Mesothelial cell of epicardium (in vitro differentiated cells): ENCODE measurements at regions not wholly inside any gene's neighbourhood (a gene's known extent, or its start where the extent isn't known, plus 50 kb on each side); places are given as distances from the start of the nearest gene placed in this dataset.
"Not testable (repeated sequence)": the region's sequence is repeated elsewhere in the genome, so short reads cannot be mapped to it uniquely, and the experiment has no call there.

ENCODE experiments used
- DNase-seq, 2 experiments: peaks; one replicate each; pipeline ENCODE4 v3.0.0; 2021; ENCODE audit warnings: low spot score in 2 of 2; ENCODE audit not compliant: unreplicated experiment in 2 of 2
- H3K27ac Mint-ChIP-seq: 2 replicates; pipeline ENCODE4 v1.8.0; 2021; ENCODE audit warnings: mixed read lengths
- H3K27me3 Mint-ChIP-seq: 2 replicates; pipeline ENCODE4 v1.8.0; 2021; ENCODE audit warnings: low read depth, mixed read lengths
- H3K36me3 Mint-ChIP-seq: 2 replicates; pipeline ENCODE4 v1.8.0; 2021; ENCODE audit warnings: mixed read lengths
- H3K4me1 Mint-ChIP-seq: 2 replicates; pipeline ENCODE4 v1.8.0; 2021; ENCODE audit warnings: mixed read lengths
- H3K4me3 Mint-ChIP-seq: 2 replicates; pipeline ENCODE4 v1.8.0; 2021; ENCODE audit warnings: mild to moderate bottlenecking, moderate library complexity, mixed read lengths
- H3K9me3 Mint-ChIP-seq: 2 replicates; pipeline ENCODE4 v1.8.0; 2021; ENCODE audit warnings: mixed read lengths
- TF ChIP-seq, protein P1 (sequence below): fragments of 200-600 bp; sonication (generic); IDR thresholded peaks from one replicate; pipeline ENCODE4 v1.5.0; 2021; ENCODE audit warnings: antibody characterized with exemption; ENCODE audit not compliant: unreplicated experiment

DNA sequence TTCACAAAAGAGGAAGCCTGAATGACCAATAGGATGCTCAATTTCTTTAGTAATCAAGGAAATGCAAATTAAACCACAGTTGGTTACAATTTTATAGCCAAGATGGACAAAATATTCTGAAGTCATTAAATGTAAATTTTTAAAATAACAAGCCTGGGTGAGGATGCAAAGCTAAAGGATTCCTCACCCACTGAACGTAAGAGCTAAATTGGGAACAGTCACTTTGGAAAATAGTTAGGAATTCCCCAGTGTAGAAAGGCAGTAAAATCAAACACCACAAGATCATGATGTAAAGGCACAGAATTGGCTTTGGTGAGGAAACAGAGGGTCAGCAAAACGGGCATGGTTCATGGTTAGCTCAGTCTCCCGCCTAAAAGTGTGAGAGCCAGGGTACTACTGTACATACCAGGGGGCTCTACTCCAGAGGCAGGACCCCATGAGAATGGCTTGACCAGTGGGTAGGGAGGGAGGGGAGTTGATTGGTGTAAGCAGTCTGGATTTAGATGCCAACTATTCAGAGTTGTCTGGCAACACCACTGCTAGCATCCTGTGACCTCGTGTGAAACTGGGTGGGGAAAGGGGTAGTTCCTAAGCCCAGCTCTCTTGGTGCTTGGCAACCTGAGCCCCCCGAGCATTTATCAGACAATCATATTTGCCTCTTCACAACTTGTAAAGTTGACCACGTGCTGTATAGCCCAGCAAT is 213.4 kb upstream of the EGLN3 start:
- H3K9me3 Mint-ChIP-seq: no peaks in the 10 kb centered on the region
- H3K36me3 Mint-ChIP-seq: no peaks in the 10 kb centered on the region
- H3K27ac Mint-ChIP-seq: no peak overlapping the region
- H3K27me3 Mint-ChIP-seq: peaks cover 19% of the 10 kb centered on the region
- no peak for DNase-seq
- TF ChIP-seq, protein P1, sequence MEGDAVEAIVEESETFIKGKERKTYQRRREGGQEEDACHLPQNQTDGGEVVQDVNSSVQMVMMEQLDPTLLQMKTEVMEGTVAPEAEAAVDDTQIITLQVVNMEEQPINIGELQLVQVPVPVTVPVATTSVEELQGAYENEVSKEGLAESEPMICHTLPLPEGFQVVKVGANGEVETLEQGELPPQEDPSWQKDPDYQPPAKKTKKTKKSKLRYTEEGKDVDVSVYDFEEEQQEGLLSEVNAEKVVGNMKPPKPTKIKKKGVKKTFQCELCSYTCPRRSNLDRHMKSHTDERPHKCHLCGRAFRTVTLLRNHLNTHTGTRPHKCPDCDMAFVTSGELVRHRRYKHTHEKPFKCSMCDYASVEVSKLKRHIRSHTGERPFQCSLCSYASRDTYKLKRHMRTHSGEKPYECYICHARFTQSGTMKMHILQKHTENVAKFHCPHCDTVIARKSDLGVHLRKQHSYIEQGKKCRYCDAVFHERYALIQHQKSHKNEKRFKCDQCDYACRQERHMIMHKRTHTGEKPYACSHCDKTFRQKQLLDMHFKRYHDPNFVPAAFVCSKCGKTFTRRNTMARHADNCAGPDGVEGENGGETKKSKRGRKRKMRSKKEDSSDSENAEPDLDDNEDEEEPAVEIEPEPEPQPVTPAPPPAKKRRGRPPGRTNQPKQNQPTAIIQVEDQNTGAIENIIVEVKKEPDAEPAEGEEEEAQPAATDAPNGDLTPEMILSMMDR: no peak
- H3K4me1 Mint-ChIP-seq: peaks cover 17% of the 10 kb centered on the region
- H3K4me3 Mint-ChIP-seq: no peak overlapping the region

DNA sequence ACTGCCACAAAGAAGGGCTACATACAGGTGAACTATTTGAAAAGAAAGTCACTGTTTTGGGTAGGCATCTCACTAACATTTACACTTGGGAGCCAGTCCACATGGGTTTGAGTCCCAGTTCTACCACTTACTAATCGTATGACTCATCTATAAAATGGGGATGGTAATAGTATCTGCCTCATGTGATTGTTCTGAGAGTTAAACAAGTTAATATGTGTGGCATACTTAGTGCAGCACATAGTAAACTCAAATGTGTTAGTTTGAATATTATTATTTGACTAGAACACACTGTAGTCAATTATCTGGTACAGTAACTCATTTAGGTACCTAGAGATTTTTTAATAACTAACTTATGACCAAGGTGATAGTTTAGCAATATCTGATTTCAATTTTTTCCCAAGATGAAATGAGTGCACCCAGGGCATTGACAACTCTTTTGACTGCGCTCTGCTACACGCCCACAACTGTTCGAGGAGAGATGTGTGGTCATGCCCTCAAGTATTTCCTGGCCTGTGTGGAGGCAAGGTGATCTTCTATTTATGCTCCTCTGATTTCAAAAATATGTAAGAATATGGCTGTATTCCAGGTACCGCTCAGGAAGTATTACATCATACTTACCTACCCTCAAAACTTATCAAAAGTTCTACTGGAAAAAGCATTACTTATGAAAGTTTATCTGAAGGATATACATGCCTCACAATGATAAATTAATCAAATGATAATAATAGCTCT is 210.6 kb upstream of the EGLN3 start:
- Mint-ChIP-seq H3K27ac (no peak overlapping the region), H3K36me3 (no peaks in the 10 kb centered on the region), H3K4me1 (peaks cover 17% of the 10 kb centered on the region), H3K4me3 (no peak overlapping the region), H3K27me3 (peaks cover 22% of the 10 kb centered on the region), H3K9me3 (no peaks in the 10 kb centered on the region)
- TF ChIP-seq, protein P1: no peak
- no peak for DNase-seq

DNA sequence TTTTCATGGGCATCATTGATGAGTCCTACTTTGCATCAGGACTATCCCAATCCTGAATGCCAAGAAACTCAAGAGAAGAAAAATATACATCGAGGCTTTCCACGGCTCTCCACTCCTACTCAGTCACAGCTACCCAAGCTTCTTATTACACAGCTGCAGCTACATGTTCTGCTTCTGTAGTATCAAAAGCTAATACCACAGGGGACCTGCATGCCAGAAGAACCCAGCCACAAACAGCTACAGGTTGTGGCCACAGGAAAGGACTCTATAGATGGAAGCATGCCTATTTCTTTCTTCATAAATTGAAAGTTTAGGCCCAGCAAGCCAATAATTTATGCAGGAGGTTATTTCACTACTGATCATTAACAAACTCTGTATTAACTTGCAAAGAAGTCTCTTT is 209.7 kb upstream of the EGLN3 start:
- peaks cover 15% of the 10 kb centered on the region for H3K27me3 Mint-ChIP-seq
- no peak for DNase-seq
- H3K4me1 Mint-ChIP-seq: peaks cover 11% of the 10 kb centered on the region
- no peaks in the 10 kb centered on the region for H3K36me3 Mint-ChIP-seq
- TF ChIP-seq, protein P1: no peak
- H3K4me3 Mint-ChIP-seq: no peak overlapping the region
- H3K9me3 Mint-ChIP-seq: no peaks in the 10 kb centered on the region
- H3K27ac Mint-ChIP-seq: no peak overlapping the region

DNA sequence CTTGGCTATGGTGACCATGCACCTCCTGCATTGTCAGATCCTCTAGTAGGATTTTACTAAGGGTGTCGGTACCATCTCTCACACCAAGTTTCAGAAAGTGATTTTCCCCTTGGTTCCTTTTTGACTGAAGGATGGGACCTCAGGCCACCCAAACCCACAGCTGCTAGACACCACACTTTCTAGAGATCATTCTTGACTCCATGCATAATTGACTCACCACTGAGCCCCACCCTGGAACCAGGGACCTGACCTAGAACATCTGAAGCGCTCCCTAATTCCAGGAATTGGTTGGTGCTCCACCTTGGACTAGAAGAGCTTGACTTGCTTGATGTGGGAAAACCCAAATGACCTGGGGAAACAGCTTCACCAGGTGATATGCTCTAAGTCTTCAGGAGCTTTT is 206.8 kb upstream of the EGLN3 start:
- Mint-ChIP-seq H3K36me3 (no peaks in the 10 kb centered on the region), H3K9me3 (peaks cover 4% of the 10 kb centered on the region), H3K4me3 (no peak overlapping the region), H3K27me3 (peaks cover 15% of the 10 kb centered on the region), H3K4me1 (peaks cover 7% of the 10 kb centered on the region), H3K27ac (no peak overlapping the region)
- TF ChIP-seq, protein P1: no peak
- DNase-seq: no peak

DNA sequence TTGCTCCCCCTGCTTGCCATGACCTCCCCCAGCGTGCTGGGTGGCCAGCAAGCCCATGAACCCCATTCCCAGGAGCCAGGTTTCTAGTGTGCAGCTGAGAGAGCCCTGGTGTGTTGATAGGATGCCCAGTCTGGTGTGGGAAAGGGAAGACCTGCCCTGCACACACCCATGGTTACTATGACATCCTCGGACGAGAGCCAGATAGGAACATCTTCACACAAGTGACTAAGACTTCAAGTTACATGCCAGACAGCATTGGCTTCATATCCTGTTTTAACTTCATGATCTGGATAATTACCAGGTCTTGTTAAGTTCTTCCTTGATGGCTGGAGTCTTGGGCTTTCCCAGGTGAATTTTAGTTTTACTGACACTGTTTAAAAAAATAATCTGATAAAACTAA is 196.6 kb upstream of the EGLN3 start:
- no peak overlapping the region for H3K4me3 Mint-ChIP-seq
- H3K4me1 Mint-ChIP-seq: no peaks in the 10 kb centered on the region
- H3K27ac Mint-ChIP-seq: no peak overlapping the region
- no peak for DNase-seq
- H3K27me3 Mint-ChIP-seq: no peaks in the 10 kb centered on the region
- peaks cover 29% of the 10 kb centered on the region for H3K9me3 Mint-ChIP-seq
- peaks cover 10% of the 10 kb centered on the region for H3K36me3 Mint-ChIP-seq
- TF ChIP-seq, protein P1: no peak

DNA sequence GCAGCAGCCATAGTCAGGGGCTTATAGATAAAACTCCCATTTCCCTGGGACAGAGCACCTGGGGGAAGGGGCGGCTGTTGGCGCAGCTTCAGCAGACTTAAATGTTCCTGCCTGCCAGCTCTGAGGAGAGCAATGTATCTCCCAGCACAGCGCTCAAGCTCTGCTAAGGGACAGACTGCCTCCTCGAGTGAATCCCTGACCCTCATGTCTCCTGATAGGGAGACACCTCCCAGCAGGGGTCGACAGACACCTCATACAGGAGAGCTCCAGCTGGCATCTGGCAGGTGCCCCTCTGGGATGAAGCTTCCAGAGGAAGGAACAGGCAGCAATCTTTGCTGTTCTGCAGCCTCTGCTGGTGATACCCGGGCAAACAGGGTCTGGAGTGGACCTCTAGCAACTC is 189.3 kb upstream of the EGLN3 start:
- H3K27me3 Mint-ChIP-seq, H3K4me3 Mint-ChIP-seq, DNase-seq: not testable (repeated sequence)
- H3K27ac Mint-ChIP-seq: peak overlapping the region; percentile 16
- H3K4me1 Mint-ChIP-seq: peaks cover 14% of the 10 kb centered on the region
- H3K36me3 Mint-ChIP-seq: peaks cover 15% of the 10 kb centered on the region
- H3K9me3 Mint-ChIP-seq: peaks cover 39% of the 10 kb centered on the region

DNA sequence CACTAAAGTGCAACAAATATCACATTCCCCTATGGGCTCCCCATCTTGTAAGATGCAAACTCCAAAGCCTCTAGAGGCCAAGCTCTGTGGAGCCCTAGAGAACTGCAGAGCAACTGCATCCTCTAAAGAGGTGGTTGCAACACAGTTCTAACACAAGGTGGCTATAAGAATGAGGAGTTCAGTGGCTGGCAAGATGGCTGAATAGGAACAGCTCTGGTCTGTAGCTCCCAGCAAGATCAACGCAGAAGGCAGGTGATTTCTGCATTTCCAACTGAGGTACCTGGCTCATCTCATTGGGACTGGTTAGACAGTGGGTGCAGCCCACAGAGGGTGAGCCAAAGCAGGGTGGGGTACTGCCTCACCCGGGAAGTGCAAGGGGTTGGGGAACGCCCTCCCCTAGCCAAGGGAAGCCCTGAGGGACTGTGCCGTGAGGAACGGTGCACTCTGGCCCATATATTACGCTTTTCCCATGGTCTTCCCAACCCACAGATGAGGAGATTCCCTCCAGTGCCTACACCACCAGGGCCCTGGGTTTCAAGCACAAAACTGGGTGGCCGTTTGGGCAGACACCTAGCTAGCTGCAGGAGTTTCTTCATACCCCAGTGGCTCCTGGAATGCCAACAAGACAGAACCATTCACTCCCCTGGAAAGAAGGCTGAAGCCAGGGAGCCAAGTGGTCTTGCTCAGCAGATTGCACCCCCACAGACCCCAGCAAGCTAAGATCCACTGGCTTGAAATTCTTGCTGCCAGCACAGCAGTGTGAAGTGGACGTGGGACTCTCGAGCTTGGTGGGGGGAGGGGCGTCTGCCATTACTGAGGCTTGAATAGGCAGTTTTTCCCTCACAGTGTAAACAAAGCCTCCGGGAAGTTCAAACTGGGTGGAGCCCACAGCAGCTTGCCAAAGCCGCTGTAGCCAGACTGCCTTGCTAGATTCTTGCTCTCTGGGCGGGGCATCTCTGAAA is 188.6 kb upstream of the EGLN3 start:
- Mint-ChIP-seq H3K36me3 (peaks cover 15% of the 10 kb centered on the region), H3K27ac (peak overlapping the region; percentile 34)
- not testable (repeated sequence) for DNase-seq

More for the DNA sequence above, 188.6 kb upstream of the EGLN3 start:
- Mint-ChIP-seq H3K4me1 (peaks cover 14% of the 10 kb centered on the region), H3K9me3 (peaks cover 33% of the 10 kb centered on the region)
- not testable (repeated sequence) for H3K4me3 Mint-ChIP-seq, H3K27me3 Mint-ChIP-seq
